Osteoblast (primary cell): ENCODE measurements at regions not wholly inside any gene's neighbourhood (a gene's known extent, or its start where the extent isn't known, plus 50 kb on each side); places are given as distances from the start of the nearest gene placed in this dataset.

ENCODE experiments used
- DNase-seq: peaks from one replicate; pipeline ENCODE4 v3.0.0; 2011; ENCODE audit warnings: low spot score, mixed read lengths; ENCODE audit not compliant: insufficient read length; ENCODE audit errors: missing footprints
- H2AFZ ChIP-seq: 2 replicates; pipeline ENCODE4 v1.6.0; 2011; ENCODE audit warnings: mild to moderate bottlenecking, low read length
- H3K27ac ChIP-seq: 2 replicates; pipeline ENCODE4 v1.5.1; 2011; ENCODE audit warnings: mild to moderate bottlenecking, low read depth, low read length, moderate library complexity
- H3K27me3 ChIP-seq: 2 replicates; pipeline ENCODE4 v1.6.0; 2012; ENCODE audit warnings: mild to moderate bottlenecking, control low read depth, inconsistent platforms, low read length, moderate library complexity; ENCODE audit not compliant: insufficient read depth
- H3K36me3 ChIP-seq: 2 replicates; pipeline ENCODE4 v1.5.1; 2011; ENCODE audit warnings: mild to moderate bottlenecking, low read length, control low read depth, moderate library complexity; ENCODE audit not compliant: insufficient read depth
- H3K4me1 ChIP-seq: 2 replicates; pipeline ENCODE4 v1.5.1; 2011; ENCODE audit warnings: mild to moderate bottlenecking, low read length, control low read depth, moderate library complexity; ENCODE audit not compliant: insufficient read depth
- H3K4me2 ChIP-seq: 2 replicates; pipeline ENCODE4 v1.6.0; 2011; ENCODE audit warnings: mild to moderate bottlenecking, low read length; ENCODE audit not compliant: insufficient read depth
- H3K4me3 ChIP-seq: fragments of 200-600 bp; sonication (generic); 3 replicates; pipeline ENCODE4 v1.5.1; 2012; ENCODE audit warnings: mild to moderate bottlenecking, low read length, inconsistent platforms; ENCODE audit not compliant: insufficient read depth
- H3K79me2 ChIP-seq: 2 replicates; pipeline ENCODE4 v1.6.0; 2012; ENCODE audit warnings: mild to moderate bottlenecking, low read length, control low read depth, inconsistent platforms; ENCODE audit not compliant: insufficient read depth
- H3K9me3 ChIP-seq: 2 replicates; pipeline ENCODE4 v1.5.1; 2011; ENCODE audit warnings: low read depth, low read length, control low read depth
- H4K20me1 ChIP-seq: 2 replicates; pipeline ENCODE4 v1.6.0; 2012; ENCODE audit warnings: mild to moderate bottlenecking, low read length, control low read depth; ENCODE audit not compliant: insufficient read depth
- TF ChIP-seq, protein P1 (sequence below): IDR thresholded peaks from 2 replicates; pipeline ENCODE4 v1.5.1; 2011; ENCODE audit warnings: mild to moderate bottlenecking, low read depth, low read length, moderate library complexity; ENCODE audit errors: extremely low read depth

DNA sequence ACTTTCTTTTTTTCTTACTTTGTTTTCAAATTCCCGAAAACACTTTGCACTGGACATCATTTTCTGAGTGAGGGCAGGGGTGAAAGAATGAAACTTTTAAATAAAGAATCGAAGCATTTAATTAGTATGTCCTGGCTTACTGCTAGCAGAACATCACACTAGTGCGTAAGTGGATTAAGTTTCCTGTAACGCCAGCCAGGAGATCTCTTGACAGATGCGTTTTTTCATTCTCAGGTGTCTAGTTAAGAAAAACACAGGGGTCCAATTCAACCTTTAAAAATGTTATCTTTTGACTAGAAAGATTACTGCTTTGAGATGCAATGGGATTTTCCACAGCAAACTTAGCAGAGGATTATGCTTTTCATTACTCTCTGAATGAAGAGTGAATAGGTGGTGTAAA lies 858.8 kb upstream of the EPHA7 start:
- no peaks in the 10 kb centered on the region for H3K27me3 ChIP-seq
- H3K79me2 ChIP-seq: no peaks in the 10 kb centered on the region
- H3K36me3 ChIP-seq: no peaks in the 10 kb centered on the region
- no peak overlapping the region for H2AFZ ChIP-seq
- TF ChIP-seq, protein P1, sequence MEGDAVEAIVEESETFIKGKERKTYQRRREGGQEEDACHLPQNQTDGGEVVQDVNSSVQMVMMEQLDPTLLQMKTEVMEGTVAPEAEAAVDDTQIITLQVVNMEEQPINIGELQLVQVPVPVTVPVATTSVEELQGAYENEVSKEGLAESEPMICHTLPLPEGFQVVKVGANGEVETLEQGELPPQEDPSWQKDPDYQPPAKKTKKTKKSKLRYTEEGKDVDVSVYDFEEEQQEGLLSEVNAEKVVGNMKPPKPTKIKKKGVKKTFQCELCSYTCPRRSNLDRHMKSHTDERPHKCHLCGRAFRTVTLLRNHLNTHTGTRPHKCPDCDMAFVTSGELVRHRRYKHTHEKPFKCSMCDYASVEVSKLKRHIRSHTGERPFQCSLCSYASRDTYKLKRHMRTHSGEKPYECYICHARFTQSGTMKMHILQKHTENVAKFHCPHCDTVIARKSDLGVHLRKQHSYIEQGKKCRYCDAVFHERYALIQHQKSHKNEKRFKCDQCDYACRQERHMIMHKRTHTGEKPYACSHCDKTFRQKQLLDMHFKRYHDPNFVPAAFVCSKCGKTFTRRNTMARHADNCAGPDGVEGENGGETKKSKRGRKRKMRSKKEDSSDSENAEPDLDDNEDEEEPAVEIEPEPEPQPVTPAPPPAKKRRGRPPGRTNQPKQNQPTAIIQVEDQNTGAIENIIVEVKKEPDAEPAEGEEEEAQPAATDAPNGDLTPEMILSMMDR: no peak
- no peak overlapping the region for H3K27ac ChIP-seq
- no peak overlapping the region for H3K4me2 ChIP-seq
- H3K4me1 ChIP-seq: no peaks in the 10 kb centered on the region
- H3K9me3 ChIP-seq: no peaks in the 10 kb centered on the region
- no peaks in the 10 kb centered on the region for H4K20me1 ChIP-seq
- DNase-seq: no peak
- H3K4me3 ChIP-seq: no peak overlapping the region

DNA sequence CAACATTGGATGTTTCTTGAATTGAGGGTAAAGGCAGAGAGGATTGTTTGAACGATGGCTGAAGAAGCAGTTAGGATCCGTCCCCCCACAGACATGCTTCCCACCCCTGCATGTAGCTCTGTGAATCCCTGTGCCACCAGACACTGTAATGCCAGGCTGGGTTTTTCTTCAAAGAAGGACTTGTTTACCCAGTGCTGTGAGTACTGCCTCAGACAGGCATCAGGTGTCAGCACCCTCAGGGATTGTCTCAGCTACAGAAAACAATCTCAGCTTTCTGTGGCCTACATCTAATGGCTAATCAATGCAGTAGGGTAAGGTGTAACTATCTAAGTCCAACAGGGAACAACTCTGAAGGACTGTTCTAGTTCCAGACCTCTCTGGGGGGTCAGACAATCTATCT lies 853.0 kb upstream of the EPHA7 start:
- no peak overlapping the region for H3K27ac ChIP-seq
- TF ChIP-seq, protein P1: no peak
- no peak for DNase-seq

GRCh38 chr6:94270091-94270948 lies 851.0 kb upstream of the EPHA7 start:
- TF ChIP-seq, protein P1: no peak
- Histone ChIP-seq H3K4me1 (no peaks in the 10 kb centered on the region), H2AFZ (no peak overlapping the region), H3K79me2 (no peaks in the 10 kb centered on the region), H4K20me1 (no peaks in the 10 kb centered on the region), H3K27me3 (no peaks in the 10 kb centered on the region), H3K36me3 (no peaks in the 10 kb centered on the region), H3K9me3 (no peaks in the 10 kb centered on the region), H3K4me3 (no peak overlapping the region), H3K27ac (no peak overlapping the region), H3K4me2 (no peak overlapping the region)
- no peak for DNase-seq

More for the DNA sequence above, 853.0 kb upstream of the EPHA7 start:
- Histone ChIP-seq H3K36me3 (no peaks in the 10 kb centered on the region), H3K4me3 (no peak overlapping the region), H3K4me1 (no peaks in the 10 kb centered on the region), H3K4me2 (no peak overlapping the region), H2AFZ (no peak overlapping the region), H3K27me3 (no peaks in the 10 kb centered on the region), H4K20me1 (no peaks in the 10 kb centered on the region), H3K79me2 (no peaks in the 10 kb centered on the region), H3K9me3 (no peaks in the 10 kb centered on the region)

- Histone ChIP-seq H3K27me3 (no peaks in the 10 kb centered on the region), H3K4me2 (no peak overlapping the region), H3K36me3 (no peaks in the 10 kb centered on the region), H3K27ac (no peak overlapping the region), H3K9me3 (no peaks in the 10 kb centered on the region), H3K4me1 (no peaks in the 10 kb centered on the region), H2AFZ (no peak overlapping the region), H3K79me2 (no peaks in the 10 kb centered on the region), H3K4me3 (no peak overlapping the region), H4K20me1 (no peaks in the 10 kb centered on the region)
- no peak for DNase-seq
- TF ChIP-seq, protein P1: no peak
These were observed 849.9 kb upstream of the EPHA7 start for GRCh38 chr6:94269256-94269655.
